H9 (cell line): ENCODE measurements at regions not wholly inside any gene's neighbourhood (a gene's known extent, or its start where the extent isn't known, plus 50 kb on each side); places are given as distances from the start of the nearest gene placed in this dataset.

Experiments used
- DNase-seq: peaks from one replicate; pipeline ENCODE4 v3.0.0-alpha.2; 2017
- H2AFZ ChIP-seq: one replicate; pipeline ENCODE4 v1.6.1; 2013; ENCODE audit warnings: mild to moderate bottlenecking, low read length, control low read depth, moderate library complexity
- H2AK5ac ChIP-seq: 2 replicates; pipeline ENCODE4 v1.6.1; 2013; ENCODE audit warnings: low read length, control low read depth, mixed read lengths; ENCODE audit not compliant: insufficient read length
- H2BK120ac ChIP-seq: one replicate; pipeline ENCODE4 v1.6.1; 2013; ENCODE audit warnings: low read depth, mild to moderate bottlenecking, low read length, control low read depth, inconsistent platforms; ENCODE audit not compliant: poor library complexity, severe bottlenecking
- H2BK12ac ChIP-seq: 2 replicates; pipeline ENCODE4 v1.6.1; 2013; ENCODE audit warnings: low read length, control low read depth, mixed read lengths, low read depth; ENCODE audit not compliant: insufficient read length
- H2BK15ac ChIP-seq: 2 replicates; pipeline ENCODE4 v1.6.1; 2013; ENCODE audit warnings: low read depth, low read length, control low read depth
- H2BK20ac ChIP-seq: one replicate; pipeline ENCODE4 v1.6.1; 2013; ENCODE audit warnings: low read depth, mild to moderate bottlenecking, low read length, control low read depth, inconsistent platforms; ENCODE audit not compliant: poor library complexity, severe bottlenecking
- H2BK5ac ChIP-seq: 2 replicates; pipeline ENCODE4 v1.6.1; 2013; ENCODE audit warnings: low read length, control low read depth, mixed read lengths; ENCODE audit not compliant: insufficient read length
- H3K14ac ChIP-seq: 2 replicates; pipeline ENCODE4 v1.6.1; 2013; ENCODE audit warnings: low read length, control low read depth; ENCODE audit not compliant: insufficient read depth
- H3K18ac ChIP-seq: 2 replicates; pipeline ENCODE4 v1.6.1; 2013; ENCODE audit warnings: low read depth, mild to moderate bottlenecking, mixed read lengths, low read length, control low read depth; ENCODE audit not compliant: insufficient read length
- H3K23ac ChIP-seq: 2 replicates; pipeline ENCODE4 v1.6.1; 2013; ENCODE audit warnings: low read length, control low read depth, mixed read lengths, low read depth; ENCODE audit not compliant: insufficient read length
- H3K23me2 ChIP-seq: 2 replicates; pipeline ENCODE4 v1.6.1; 2013; ENCODE audit warnings: low read depth, mild to moderate bottlenecking, mixed read lengths, low read length, control low read depth; ENCODE audit not compliant: insufficient read length, poor library complexity, severe bottlenecking
- H3K27ac ChIP-seq: 2 replicates; pipeline ENCODE4 v1.5.1; 2013; ENCODE audit warnings: low read length, control low read depth, mixed read lengths, low read depth; ENCODE audit not compliant: insufficient read length
- H3K27me3 ChIP-seq: 2 replicates; pipeline ENCODE4 v1.6.1; 2013; ENCODE audit warnings: low read length, control low read depth, inconsistent platforms; ENCODE audit not compliant: insufficient read depth
- H3K4ac ChIP-seq: 2 replicates; pipeline ENCODE4 v1.6.1; 2013; ENCODE audit warnings: low read depth, mild to moderate bottlenecking, control low read depth, inconsistent platforms, low read length, moderate library complexity
- H3K4me1 ChIP-seq: 2 replicates; pipeline ENCODE4 v1.6.1; 2013; ENCODE audit warnings: low read length, control low read depth, inconsistent platforms; ENCODE audit not compliant: insufficient read depth
- H3K4me2 ChIP-seq: 2 replicates; pipeline ENCODE4 v1.6.1; 2013; ENCODE audit warnings: low read length, control low read depth, mixed read lengths; ENCODE audit not compliant: insufficient read length, insufficient read depth
- H3K56ac ChIP-seq: 2 replicates; pipeline ENCODE4 v1.6.1; 2013; ENCODE audit warnings: low read depth, mild to moderate bottlenecking, mixed read lengths, low read length, control low read depth; ENCODE audit not compliant: insufficient read length
- H3K79me1 ChIP-seq: 2 replicates; pipeline ENCODE4 v1.6.1; 2013; ENCODE audit warnings: low read depth, mild to moderate bottlenecking, moderate library complexity, low read length, control low read depth, inconsistent platforms; ENCODE audit not compliant: insufficient read depth, poor library complexity, severe bottlenecking
- H3K79me2 ChIP-seq: 2 replicates; pipeline ENCODE4 v1.6.1; 2013; ENCODE audit warnings: low read length, control low read depth, inconsistent platforms; ENCODE audit not compliant: insufficient read depth
- H3K9ac ChIP-seq: 2 replicates; pipeline ENCODE4 v1.6.1; 2013; ENCODE audit warnings: low read length, control low read depth, mixed read lengths; ENCODE audit not compliant: insufficient read length; ENCODE audit errors: extremely low read depth
- H3K9me3 ChIP-seq: one replicate; pipeline ENCODE4 v1.6.1; 2013; ENCODE audit warnings: low read depth, low read length, inconsistent platforms; ENCODE audit not compliant: control insufficient read depth
- H3T11ph ChIP-seq: one replicate; pipeline ENCODE4 v1.6.1; 2013; ENCODE audit warnings: mild to moderate bottlenecking, low read length, control low read depth, inconsistent platforms
- H4K20me1 ChIP-seq: one replicate; pipeline ENCODE4 v1.6.1; 2013; ENCODE audit not compliant: control insufficient read depth, insufficient read length, insufficient read depth
- H4K5ac ChIP-seq: 2 replicates; pipeline ENCODE4 v1.6.1; 2013; ENCODE audit warnings: low read depth, mild to moderate bottlenecking, mixed read lengths, low read length, control low read depth; ENCODE audit not compliant: insufficient read length
- H4K8ac ChIP-seq: replicated peaks from 2 replicates; pipeline ENCODE4 v1.6.1; 2013; ENCODE audit warnings: low read length, control low read depth, mixed read lengths, low read depth; ENCODE audit not compliant: insufficient read length
- H4K91ac ChIP-seq: 2 replicates; pipeline ENCODE4 v1.6.1; 2013; ENCODE audit warnings: low read depth, mild to moderate bottlenecking, moderate library complexity, mixed read lengths, low read length, control low read depth; ENCODE audit not compliant: insufficient read length
- H3K27ac Mint-ChIP-seq, 3 experiments: 2 replicates in 2 of 3; 3 replicates in 1 of 3; pipeline ENCODE4 v1.8.0; 2020 to 2021; ENCODE audit warnings: mixed read lengths in 3 of 3, mild to moderate bottlenecking in 1 of 3, moderate library complexity in 1 of 3
- H3K27me3 Mint-ChIP-seq: 2 replicates; pipeline ENCODE4 v1.8.0; 2021; ENCODE audit warnings: low read depth, mild to moderate bottlenecking, moderate library complexity, mixed read lengths
- H3K36me3 Mint-ChIP-seq, 3 experiments: 2 replicates in 2 of 3; 3 replicates in 1 of 3; pipeline ENCODE4 v1.8.0; 2020 to 2021; ENCODE audit warnings: low read depth in 3 of 3, mixed read lengths in 3 of 3; ENCODE audit not compliant: insufficient read depth in 1 of 3
- H3K4me1 Mint-ChIP-seq, 2 experiments: 2 replicates each; pipeline ENCODE4 v1.8.0; 2020; ENCODE audit warnings: mixed read lengths in 2 of 2
- H3K4me3 Mint-ChIP-seq, 2 experiments: 2 replicates in 1 of 2; 3 replicates in 1 of 2; pipeline ENCODE4 v1.8.0; 2020 to 2021; ENCODE audit warnings: mild to moderate bottlenecking in 2 of 2, mixed read lengths in 2 of 2, moderate library complexity in 1 of 2
- H3K9me3 Mint-ChIP-seq, 2 experiments: 2 replicates in 1 of 2; 3 replicates in 1 of 2; pipeline ENCODE4 v1.8.0; 2020; ENCODE audit warnings: mild to moderate bottlenecking in 2 of 2, mixed read lengths in 2 of 2, moderate library complexity in 1 of 2
- WGBS: extraction: QIAGEN DNeasy Blood & Tissue Kit; methylation state at CpG from one replicate; pipeline ENCODE4 v1.1.7; 2013; ENCODE audit warnings: missing lambda C conversion rate, low lambda C conversion rate, mixed read lengths; ENCODE audit not compliant: insufficient read length; ENCODE audit errors: extremely low coverage; 5-methylcytosine and 5-hydroxymethylcytosine counted together
- TF ChIP-seq, protein P1 (sequence below): fragments of 200-600 bp; sonication (generic); conservative IDR thresholded peaks from 3 replicates; pipeline ENCODE4 v1.8.0; 2021; ENCODE audit warnings: antibody characterized with exemption, mild to moderate bottlenecking

DNA sequence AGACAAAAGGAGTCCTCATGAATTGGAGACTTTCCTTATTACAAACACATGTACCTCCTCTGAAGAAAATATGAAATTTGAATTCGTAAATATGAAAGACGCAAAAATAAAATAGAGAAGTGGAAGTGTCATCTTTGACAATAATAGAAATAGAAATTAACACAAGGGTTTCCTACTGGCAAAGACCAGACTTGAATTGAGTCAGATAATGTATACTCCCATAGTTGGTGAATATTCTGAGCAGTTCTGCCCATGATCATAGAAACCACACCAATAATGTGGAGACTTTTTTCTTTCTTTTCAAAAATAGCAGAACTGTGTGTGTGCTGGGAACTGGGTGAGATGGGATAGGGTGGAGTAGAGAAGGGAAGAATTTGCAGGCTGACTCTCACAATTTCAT, 277.7 kb upstream of the TET2 start:
- H3K27ac ChIP-seq = no peak overlapping the region
- H3K23me2 ChIP-seq = no peaks in the 10 kb centered on the region
- WGBS = no CpG with 5 or more reads among the region's 2 CpGs
- Mint-ChIP-seq H3K4me3 (no peak overlapping the region), H3K9me3 (no peaks in the 10 kb centered on the region), H3K36me3 (no peaks in the 10 kb centered on the region), H3K27ac (no peak overlapping the region), H3K27me3 (peaks cover 9% of the 10 kb centered on the region; the same call in 1 of the 2 replicates), H3K4me1 (peaks cover 5% of the 10 kb centered on the region in 2 experiments; a peak in 3 of 4 replicates)
- DNase-seq = no peak
- H2BK5ac ChIP-seq = no peak overlapping the region
- H3K4me2 ChIP-seq = no peak overlapping the region
- no peak overlapping the region for H2BK15ac ChIP-seq
- no peak overlapping the region for H4K8ac ChIP-seq
- no peak overlapping the region for H3K18ac ChIP-seq
- H2AFZ ChIP-seq = no peak overlapping the region
- H3K4ac ChIP-seq = no peak overlapping the region
- H3K14ac ChIP-seq = no peak overlapping the region
- no peaks in the 10 kb centered on the region for H3K79me2 ChIP-seq
- no peak overlapping the region for H4K5ac ChIP-seq
- H2BK120ac ChIP-seq = no peak overlapping the region
- H3K56ac ChIP-seq = no peak overlapping the region
- H2AK5ac ChIP-seq = no peak overlapping the region
- no peaks in the 10 kb centered on the region for H3K79me1 ChIP-seq
- no peaks in the 10 kb centered on the region for H3K27me3 ChIP-seq
- H4K91ac ChIP-seq = no peak overlapping the region
- no peak overlapping the region for H3T11ph ChIP-seq
- H2BK20ac ChIP-seq = no peak overlapping the region
- no peak overlapping the region for H3K9ac ChIP-seq
- H2BK12ac ChIP-seq = no peak overlapping the region
- H3K23ac ChIP-seq = no peak overlapping the region
- H3K9me3 ChIP-seq = no peaks in the 10 kb centered on the region
- no peaks in the 10 kb centered on the region for H4K20me1 ChIP-seq
- TF ChIP-seq, protein P1, sequence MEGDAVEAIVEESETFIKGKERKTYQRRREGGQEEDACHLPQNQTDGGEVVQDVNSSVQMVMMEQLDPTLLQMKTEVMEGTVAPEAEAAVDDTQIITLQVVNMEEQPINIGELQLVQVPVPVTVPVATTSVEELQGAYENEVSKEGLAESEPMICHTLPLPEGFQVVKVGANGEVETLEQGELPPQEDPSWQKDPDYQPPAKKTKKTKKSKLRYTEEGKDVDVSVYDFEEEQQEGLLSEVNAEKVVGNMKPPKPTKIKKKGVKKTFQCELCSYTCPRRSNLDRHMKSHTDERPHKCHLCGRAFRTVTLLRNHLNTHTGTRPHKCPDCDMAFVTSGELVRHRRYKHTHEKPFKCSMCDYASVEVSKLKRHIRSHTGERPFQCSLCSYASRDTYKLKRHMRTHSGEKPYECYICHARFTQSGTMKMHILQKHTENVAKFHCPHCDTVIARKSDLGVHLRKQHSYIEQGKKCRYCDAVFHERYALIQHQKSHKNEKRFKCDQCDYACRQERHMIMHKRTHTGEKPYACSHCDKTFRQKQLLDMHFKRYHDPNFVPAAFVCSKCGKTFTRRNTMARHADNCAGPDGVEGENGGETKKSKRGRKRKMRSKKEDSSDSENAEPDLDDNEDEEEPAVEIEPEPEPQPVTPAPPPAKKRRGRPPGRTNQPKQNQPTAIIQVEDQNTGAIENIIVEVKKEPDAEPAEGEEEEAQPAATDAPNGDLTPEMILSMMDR = no peak
- H3K4me1 ChIP-seq = no peaks in the 10 kb centered on the region
